ENCODE measurements at regions not wholly inside any gene's neighbourhood (a gene's known extent, or its start where the extent isn't known, plus 50 kb on each side); places are given as distances from the start of the nearest gene placed in this dataset.

GRCh38 chr3:181276358-181276896 lies 286.9 kb upstream of the DNAJC19 start (continued):
- TF ChIP-seq ATF2 (IDR thresholded peaks at IDR 0.05; ENCODE audit: low read length), result no peak
- TF ChIP-seq SIRT6 (IDR thresholded peaks at IDR 0.05; ENCODE audit: low read length), result no peak
- TF ChIP-seq GABPA (IDR thresholded peaks at IDR 0.05; ENCODE audit: borderline replicate concordance, insufficient read depth, low read length), result no peak
- TF ChIP-seq RXRA (IDR thresholded peaks at IDR 0.05; ENCODE audit: insufficient read depth, low read depth, low read length), result no peak
- TF ChIP-seq E2F6 (IDR thresholded peaks at IDR 0.05), result no peak
- TF ChIP-seq ATF3 (IDR thresholded peaks at IDR 0.05; ENCODE audit: insufficient read depth, low read depth, low read length), result no peak
- no peak for TF ChIP-seq TEAD4 (IDR thresholded peaks at IDR 0.05; ENCODE audit: low read depth, low read length)
- TF ChIP-seq NRF1 (IDR thresholded peaks at IDR 0.05; ENCODE audit: low read depth, low read length), result no peak
- no peak for TF ChIP-seq RBBP5 (IDR thresholded peaks at IDR 0.05; ENCODE audit: borderline replicate concordance, low read depth, low read length)
- no peak for TF ChIP-seq CBX8 (IDR thresholded peaks at IDR 0.05; ENCODE audit: borderline replicate concordance, low read depth, low read length)
